HL-60/S4 (cell line): ENCODE measurements at regions not wholly inside any gene's neighbourhood (a gene's known extent, or its start where the extent isn't known, plus 50 kb on each side); places are given as distances from the start of the nearest gene placed in this dataset.

Experiments used
- in situ Hi-C: fragments of 300-500 bp; cut with MboI; formaldehyde crosslinking; loops from 2 replicates; pipeline ENCODE4 v1.14.3; 2022; ENCODE audit warnings: low sequenced_read_pairs

DNA sequence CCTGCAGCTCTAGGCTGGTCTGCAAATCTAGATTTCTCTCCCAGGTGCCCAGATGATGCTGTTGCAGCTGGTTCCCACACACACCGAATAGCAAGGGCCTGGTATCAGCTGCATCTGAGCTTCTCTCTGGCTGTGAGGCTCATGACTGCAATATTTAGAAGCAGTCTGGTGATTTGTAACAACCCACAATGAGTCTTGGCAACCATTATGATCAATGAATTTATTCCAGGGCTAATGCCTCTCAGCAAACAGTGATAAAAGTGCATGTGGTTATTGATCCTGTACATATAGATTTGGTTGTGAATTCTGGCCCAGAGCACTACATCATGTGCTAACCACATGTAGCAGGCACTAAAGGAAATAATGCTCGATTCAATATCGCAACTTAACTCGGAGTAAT is 114.3 kb downstream of the ASCL4 start:
- in situ Hi-C loops: loop anchor here (5.0 kb wide), 1 partner anchor 211 kb away; no protein-coding TSS in a partner anchor

DNA sequence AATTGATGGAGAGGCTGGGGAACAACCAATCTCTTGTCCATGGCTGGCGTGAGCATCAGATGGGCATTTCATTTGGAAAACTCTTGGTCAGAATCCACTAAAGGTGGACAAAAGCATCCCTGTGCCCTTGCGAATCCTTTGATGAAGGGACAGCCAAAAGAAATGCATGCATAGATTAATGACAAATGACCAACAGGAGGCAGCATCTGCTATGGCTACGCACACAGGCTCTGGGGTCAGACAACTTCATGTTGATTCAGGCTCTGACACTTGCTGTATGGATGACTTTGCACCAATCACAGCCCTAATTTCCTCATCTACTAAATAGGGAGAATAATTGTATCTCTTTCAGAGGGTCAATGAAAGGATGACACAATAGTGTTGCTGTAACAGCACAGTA is 117.5 kb downstream of the ASCL4 start:
- in situ Hi-C loops: no loop called here

DNA sequence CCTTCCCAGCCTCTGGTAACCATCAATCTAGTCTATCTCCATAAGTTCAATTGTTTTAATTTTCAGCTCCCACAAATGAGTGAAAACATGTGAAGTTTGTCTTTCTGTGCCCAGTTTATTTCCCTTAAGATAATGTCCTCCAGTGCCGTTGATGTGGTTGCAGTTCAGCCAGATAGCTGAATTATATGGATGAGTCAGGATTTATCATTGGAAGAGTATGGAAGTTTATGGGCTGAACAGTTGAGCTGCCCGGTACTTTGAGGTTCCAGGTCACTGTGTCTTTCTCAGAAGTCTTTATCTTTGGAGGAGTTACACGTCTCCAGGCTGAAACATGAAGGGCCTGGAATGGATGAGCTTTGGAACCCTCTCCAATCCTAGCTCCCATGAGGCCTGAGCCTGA is 120.1 kb downstream of the ASCL4 start:
- in situ Hi-C loops: no loop called here

GRCh38 chr12:107895966-107896365 is 121.5 kb downstream of the ASCL4 start:
- in situ Hi-C loops: no loop called here

- in situ Hi-C loops: no loop called here
Observed at GRCh38 chr12:107900588-107900987, 126.1 kb downstream of the ASCL4 start.

DNA sequence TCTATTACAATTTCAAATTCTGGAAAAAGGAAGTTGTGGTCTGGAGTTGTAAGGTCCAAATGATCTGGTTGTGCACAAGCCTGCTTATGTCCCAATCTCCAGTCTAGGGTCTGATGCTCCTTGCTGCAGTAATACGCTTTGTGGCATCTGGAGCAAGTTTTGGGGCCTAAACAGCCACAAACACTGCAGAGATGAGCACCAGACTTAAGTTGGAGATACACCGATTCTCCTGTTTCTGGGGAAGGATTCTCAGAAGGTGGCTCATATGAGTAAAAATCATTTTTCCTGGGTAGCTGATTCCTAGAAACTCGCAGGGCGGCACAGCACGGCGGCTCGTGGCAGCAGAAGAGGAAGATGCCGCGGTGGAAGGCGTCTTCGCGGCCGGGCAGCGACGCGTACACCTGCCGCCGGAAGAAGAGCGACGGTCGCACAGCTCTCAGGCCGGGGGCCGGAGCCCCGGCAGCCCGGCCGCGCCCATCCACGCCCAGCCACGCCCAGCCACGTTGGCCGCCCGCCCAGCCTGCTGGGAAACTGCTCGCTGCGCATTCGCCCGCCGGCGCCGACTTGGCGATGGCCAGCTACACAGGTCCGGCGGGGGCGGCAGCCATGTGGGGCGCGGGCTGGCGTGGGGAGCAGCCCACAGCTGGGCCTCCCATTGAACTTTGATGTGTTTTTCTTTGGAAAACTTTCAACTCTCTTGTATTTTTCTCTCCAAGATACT is 129.0 kb downstream of the ASCL4 start:
- in situ Hi-C loops: no loop called here

DNA sequence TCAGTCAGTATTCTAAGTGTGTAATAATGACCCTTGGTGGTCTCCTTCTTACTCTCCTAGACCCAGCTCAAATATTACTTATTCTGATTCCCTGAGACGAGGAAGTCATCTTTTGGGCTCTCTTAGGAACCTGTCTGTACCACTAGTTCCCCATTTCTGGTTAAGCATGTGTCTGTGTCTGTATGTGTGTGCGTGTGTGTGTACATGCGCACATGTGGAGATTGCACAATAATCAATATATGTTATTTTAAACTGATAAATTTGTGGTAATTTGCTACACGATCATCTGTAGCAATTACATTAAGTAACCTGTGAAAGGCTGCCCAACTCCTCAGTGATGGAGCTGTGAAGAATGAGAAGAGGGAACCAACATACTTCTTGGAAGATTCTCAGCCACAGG is 132.2 kb downstream of the ASCL4 start:
- in situ Hi-C loops: no loop called here

DNA sequence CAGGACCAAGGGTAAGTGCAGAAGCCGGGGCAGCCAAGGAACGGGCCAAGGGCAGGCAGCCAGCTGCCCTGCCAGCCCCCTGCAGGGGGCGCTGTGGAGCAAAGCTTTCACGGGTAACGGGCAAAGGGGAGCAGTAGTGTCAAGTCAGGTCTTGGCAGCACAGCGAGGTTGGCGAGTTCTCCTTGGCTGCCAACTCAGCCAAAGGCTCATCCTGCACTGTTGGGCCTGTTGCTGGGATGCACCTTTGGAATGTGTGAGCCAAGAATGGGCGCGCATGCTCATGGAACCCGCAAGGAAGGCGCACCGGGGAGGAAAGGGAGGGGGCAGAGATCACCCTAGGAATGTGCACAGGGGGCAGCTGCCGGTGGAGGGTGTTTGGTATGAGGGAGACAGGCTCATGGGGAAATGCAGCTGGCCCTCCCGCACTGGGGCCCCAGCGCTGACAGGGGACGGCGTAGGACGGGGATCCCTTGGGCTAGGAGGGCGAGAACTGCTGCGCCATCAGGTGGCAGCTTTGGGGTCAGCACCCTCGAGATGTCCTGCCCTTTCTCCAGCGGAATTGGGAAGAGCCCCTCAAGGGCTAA is 138.0 kb downstream of the ASCL4 start:
- in situ Hi-C loops: no loop called here

DNA sequence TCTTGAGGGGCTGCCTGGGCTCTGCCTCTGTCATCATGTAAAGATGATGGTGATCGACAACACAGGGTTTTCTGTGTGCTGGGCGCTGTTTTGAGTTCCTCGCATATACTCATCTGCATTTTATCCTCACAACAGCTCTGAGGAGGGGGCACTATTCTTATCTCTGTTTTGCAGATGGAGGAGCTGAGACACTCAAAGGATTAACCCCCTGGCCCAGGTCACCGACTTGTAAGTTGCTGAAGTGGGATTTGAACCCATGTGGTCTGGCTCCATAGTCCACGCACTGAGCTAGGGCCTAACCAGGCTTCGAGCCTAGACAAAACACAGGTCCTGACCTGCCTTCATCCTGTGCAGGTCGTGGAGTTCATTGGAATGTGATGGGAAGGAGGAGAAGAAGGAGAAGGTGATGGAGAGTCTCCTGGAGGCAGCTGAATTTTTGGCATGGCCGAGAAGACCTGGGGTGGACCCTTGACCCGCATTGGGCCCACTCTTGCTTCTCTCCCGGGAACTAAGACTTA is 140.0 kb downstream of the ASCL4 start:
- in situ Hi-C loops: no loop called here

DNA sequence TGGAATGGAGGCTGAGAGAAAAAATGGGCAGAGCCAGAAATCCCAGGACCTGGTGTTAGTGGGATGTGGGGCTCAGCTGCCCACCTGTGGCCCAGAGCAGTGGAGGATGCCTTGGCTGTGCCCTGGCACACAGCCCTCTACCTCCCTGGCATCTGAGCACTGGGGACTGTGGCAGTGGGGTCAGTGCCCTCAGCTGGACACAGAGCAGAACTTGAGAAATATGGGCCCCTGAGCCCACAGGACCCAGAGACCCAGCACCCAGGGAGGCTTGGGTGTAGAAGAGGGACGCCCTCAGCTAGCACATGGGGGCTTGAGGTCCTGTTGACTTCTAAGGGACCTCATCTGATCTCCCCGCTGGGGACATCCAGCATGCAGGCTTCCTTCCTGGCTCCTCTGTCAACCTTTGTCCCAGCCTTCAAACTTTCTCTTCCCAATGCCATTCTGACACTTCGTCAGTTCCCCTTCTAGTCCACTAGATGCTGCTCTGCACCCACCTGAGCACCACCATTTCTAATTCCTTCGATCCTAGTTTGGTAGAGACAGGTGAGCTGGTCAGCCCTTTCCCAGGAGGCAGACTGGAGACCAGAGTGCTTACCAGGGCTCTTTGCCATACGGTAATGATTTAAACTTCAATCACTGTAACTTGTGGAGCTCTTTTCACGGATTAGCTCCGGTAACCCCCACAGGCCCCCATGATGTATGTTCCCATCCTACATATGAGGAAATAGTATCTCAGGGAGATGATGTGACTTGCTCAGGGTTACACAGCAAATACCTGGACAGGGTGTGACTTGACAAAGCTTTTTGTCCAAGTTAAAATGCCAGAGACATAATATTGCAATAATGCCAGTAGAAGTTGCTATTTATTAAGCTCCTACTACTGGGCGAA is 143.7 kb downstream of the ASCL4 start:
- in situ Hi-C loops: no loop called here

DNA sequence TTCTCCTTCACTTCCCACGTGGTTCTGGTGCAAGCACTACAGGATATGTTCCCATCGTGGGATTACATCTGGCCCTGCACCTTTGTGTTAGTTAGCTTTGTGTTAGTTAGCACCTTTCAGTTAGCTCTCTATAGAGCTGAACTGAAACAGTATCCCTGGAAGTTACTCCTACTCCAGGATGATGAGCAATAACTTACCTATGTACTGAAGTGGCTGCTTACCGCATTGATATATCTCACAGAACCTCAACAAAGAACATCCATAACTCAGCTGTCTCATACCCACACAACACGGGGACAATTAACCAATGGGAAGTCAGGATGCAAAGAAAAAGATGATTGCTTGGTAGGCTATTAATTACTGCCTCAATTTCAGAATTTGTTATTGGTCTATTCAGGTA is 146.6 kb downstream of the ASCL4 start:
- in situ Hi-C loops: no loop called here

DNA sequence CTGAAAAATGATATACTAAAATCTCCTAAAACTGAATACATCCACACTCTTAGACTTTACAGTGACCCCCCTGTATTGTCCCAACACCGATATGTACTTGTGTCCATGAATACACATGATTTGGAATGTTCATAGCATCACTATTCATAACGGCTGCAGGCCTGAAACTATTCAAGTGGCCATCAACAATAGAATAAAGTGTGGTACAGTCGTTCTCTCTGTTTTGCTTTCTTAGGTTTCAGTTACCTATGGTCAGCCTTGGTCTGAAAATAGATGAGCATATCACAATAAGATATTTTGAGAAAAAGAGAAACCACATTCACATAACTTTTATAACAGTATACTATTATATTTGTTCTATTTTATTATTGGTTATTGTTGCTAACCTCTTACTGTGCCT is 150.6 kb downstream of the ASCL4 start:
- in situ Hi-C loops: no loop called here

- in situ Hi-C loops: no loop called here
Observed at GRCh38 chr12:107929436-107929835, 154.9 kb downstream of the ASCL4 start.

- in situ Hi-C loops: no loop called here
Observed at GRCh38 chr12:107931761-107932160, 157.3 kb downstream of the ASCL4 start.

DNA sequence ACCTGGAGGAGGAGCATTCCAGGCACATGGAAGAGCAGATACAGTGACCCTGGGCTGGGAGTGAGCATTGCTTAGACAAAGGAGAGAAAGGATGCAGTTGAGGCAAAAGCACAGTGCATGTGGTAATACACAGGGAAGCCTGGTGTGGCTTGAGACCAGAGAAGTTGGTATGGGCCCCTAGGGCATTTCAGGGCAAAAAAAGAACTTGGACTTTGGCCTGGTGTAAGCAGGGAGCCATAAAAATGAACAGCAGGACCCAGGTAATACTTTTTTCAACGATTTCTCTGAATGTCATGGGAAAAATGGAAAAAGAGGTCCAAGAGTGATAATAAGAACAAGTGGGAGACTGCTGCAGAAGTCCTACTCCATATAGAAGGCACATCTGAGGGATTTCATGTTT is 163.9 kb downstream of the ASCL4 start:
- in situ Hi-C loops: no loop called here

DNA sequence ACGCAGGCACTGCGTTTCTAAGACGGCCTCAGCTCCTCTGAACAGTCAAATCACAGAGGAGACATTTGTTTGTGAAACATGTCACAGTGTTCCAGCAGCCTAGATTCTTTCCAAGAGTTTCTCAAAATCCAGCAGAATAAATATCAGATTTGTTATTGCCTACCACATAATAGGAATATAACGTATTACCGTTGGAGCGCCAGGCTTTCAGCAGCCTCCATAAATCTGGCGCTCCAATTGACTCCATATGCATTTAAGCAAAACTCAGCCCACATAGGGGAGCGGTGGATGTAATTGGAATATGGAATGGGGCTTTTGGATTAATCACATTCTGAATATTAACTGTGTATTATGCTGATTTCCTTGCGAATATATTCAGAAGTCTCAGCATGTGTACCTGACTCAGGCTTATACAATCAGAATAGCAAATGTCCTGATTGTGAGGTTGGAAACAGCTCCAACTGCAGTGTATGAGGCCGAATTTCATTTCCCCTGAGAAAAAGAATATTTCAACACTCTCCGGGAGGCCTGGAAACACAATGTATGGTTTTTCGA is 174.0 kb downstream of the ASCL4 start:
- in situ Hi-C loops: no loop called here

DNA sequence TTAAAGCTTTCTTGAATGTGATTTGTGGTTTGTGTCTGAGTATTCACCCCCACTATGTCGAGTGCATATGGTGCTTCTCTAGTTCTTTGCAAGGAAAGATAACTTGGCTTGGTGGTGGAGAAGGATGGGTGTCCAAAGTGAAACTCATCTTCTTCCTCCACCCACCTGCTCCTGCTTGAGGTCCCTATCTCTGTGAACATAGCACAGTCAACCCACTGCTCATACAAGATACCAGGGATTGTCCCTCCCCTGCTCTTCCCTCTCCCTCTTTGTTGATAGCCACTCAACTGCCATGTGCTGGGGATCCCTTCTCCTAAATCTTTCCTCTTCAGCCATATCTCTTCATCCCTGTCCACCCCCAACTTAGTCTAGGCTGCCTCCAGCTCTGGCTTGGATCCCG is 176.5 kb downstream of the ASCL4 start:
- in situ Hi-C loops: no loop called here

DNA sequence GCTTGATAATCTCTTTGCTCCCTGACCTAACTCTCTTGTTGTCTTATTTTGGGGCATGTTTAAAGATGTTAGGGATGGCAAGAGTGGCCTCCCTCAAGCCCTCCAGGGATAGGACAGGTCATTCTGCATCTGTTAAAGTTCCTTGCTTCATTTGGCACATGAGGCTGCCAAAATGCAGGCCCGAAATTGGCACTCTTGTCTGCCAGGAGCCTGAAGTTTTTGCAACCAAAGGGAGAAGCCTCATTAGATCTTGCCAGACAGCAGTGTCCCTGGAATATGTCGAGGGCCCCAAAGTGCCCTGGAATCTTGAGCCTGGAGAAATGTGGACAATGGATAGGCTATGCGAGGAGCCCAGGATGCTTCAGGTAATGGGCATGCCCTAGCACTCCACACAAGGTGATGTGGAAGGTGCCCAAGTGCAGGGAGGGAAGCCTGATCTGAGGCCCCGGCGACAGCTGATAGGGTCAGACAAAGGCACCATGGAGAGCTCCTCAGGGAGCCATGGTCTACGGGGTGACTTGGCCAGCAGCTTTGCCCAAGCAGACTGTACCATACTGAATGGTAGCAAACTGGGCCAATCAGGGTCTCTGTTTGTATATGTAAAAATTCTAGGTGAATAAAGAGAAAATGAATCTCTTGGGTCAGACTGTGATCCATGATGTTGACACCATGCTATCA is 173.0 kb upstream of the WSCD2 start:
- in situ Hi-C loops: no loop called here

- in situ Hi-C loops: no loop called here
Observed at GRCh38 chr12:107957459-107957858, 171.6 kb upstream of the WSCD2 start.

GRCh38 chr12:107963635-107964034 is 165.5 kb upstream of the WSCD2 start:
- in situ Hi-C loops: no loop called here

GRCh38 chr12:107967170-107967569 is 161.9 kb upstream of the WSCD2 start:
- in situ Hi-C loops: no loop called here
